Nephron progenitor cell (in vitro differentiated cells): ENCODE measurements at regions not wholly inside any gene's neighbourhood (a gene's known extent, or its start where the extent isn't known, plus 50 kb on each side); places are given as distances from the start of the nearest gene placed in this dataset.

Experiments used
- DNase-seq: peaks from one replicate; pipeline ENCODE4 v3.0.0; 2021
- H3K27ac Mint-ChIP-seq: 2 replicates; pipeline ENCODE4 v1.8.0; 2021; ENCODE audit warnings: mild to moderate bottlenecking, moderate library complexity, mixed read lengths
- H3K27me3 Mint-ChIP-seq: 2 replicates; pipeline ENCODE4 v1.8.0; 2021; ENCODE audit warnings: mild to moderate bottlenecking, low read depth, mixed read lengths; ENCODE audit not compliant: poor library complexity
- H3K36me3 Mint-ChIP-seq: 2 replicates; pipeline ENCODE4 v1.8.0; 2021; ENCODE audit warnings: low read depth, mixed read lengths
- H3K4me1 Mint-ChIP-seq: 2 replicates; pipeline ENCODE4 v1.8.0; 2021; ENCODE audit warnings: mixed read lengths
- H3K4me3 Mint-ChIP-seq: 2 replicates; pipeline ENCODE4 v1.8.0; 2021; ENCODE audit warnings: mild to moderate bottlenecking, moderate library complexity, mixed read lengths
- H3K9me3 Mint-ChIP-seq: 2 replicates; pipeline ENCODE4 v1.8.0; 2021; ENCODE audit warnings: mild to moderate bottlenecking, moderate library complexity, mixed read lengths
- CTCF ChIP-seq: fragments of 200-600 bp; sonication (generic); IDR thresholded peaks from 2 replicates; pipeline ENCODE4 v1.5.0; 2021; ENCODE audit warnings: antibody characterized with exemption

- DNase-seq: no peak
These were observed 577.6 kb downstream of the TECRL start for GRCh38 chr4:63831590-63832155.

GRCh38 chr4:63817196-63817865 is 591.9 kb downstream of the TECRL start:
- Mint-ChIP-seq H3K27ac (no peak overlapping the region), H3K4me3 (no peak overlapping the region), H3K9me3 (no peaks in the 10 kb centered on the region), H3K4me1 (no peaks in the 10 kb centered on the region), H3K27me3 (no peaks in the 10 kb centered on the region), H3K36me3 (no peaks in the 10 kb centered on the region)
- no peak for TF ChIP-seq CTCF
- no peak for DNase-seq

More at GRCh38 chr4:63831590-63832155, 577.6 kb downstream of the TECRL start:
- Mint-ChIP-seq H3K9me3 (no peaks in the 10 kb centered on the region), H3K4me1 (no peaks in the 10 kb centered on the region), H3K36me3 (no peaks in the 10 kb centered on the region), H3K4me3 (no peak overlapping the region), H3K27ac (no peak overlapping the region), H3K27me3 (no peaks in the 10 kb centered on the region)
- TF ChIP-seq CTCF: no peak

GRCh38 chr4:63814171-63814964 is 594.9 kb downstream of the TECRL start:
- Mint-ChIP-seq H3K9me3 (no peaks in the 10 kb centered on the region), H3K4me3 (no peak overlapping the region), H3K4me1 (no peaks in the 10 kb centered on the region), H3K27ac (no peak overlapping the region), H3K36me3 (no peaks in the 10 kb centered on the region), H3K27me3 (no peaks in the 10 kb centered on the region)
- TF ChIP-seq CTCF: no peak
- DNase-seq: no peak

GRCh38 chr4:63799166-63799565 is 610.1 kb downstream of the TECRL start:
- H3K4me1 Mint-ChIP-seq: no peaks in the 10 kb centered on the region
- no peaks in the 10 kb centered on the region for H3K9me3 Mint-ChIP-seq
- H3K27me3 Mint-ChIP-seq: no peaks in the 10 kb centered on the region
- H3K27ac Mint-ChIP-seq: no peak overlapping the region
- no peak overlapping the region for H3K4me3 Mint-ChIP-seq
- no peak for DNase-seq
- TF ChIP-seq CTCF: no peak
- H3K36me3 Mint-ChIP-seq: no peaks in the 10 kb centered on the region

- TF ChIP-seq CTCF: no peak
- H3K4me3 Mint-ChIP-seq: no peak overlapping the region
- DNase-seq: no peak
- no peaks in the 10 kb centered on the region for H3K9me3 Mint-ChIP-seq
- H3K27me3 Mint-ChIP-seq: no peaks in the 10 kb centered on the region
- no peaks in the 10 kb centered on the region for H3K36me3 Mint-ChIP-seq
- H3K4me1 Mint-ChIP-seq: no peaks in the 10 kb centered on the region
- H3K27ac Mint-ChIP-seq: no peak overlapping the region
These were observed 613.9 kb downstream of the TECRL start for GRCh38 chr4:63795301-63795700.
